ENCODE measurements at regions not wholly inside any gene's neighbourhood (a gene's known extent, or its start where the extent isn't known, plus 50 kb on each side); places are given as distances from the start of the nearest gene placed in this dataset.

DNA sequence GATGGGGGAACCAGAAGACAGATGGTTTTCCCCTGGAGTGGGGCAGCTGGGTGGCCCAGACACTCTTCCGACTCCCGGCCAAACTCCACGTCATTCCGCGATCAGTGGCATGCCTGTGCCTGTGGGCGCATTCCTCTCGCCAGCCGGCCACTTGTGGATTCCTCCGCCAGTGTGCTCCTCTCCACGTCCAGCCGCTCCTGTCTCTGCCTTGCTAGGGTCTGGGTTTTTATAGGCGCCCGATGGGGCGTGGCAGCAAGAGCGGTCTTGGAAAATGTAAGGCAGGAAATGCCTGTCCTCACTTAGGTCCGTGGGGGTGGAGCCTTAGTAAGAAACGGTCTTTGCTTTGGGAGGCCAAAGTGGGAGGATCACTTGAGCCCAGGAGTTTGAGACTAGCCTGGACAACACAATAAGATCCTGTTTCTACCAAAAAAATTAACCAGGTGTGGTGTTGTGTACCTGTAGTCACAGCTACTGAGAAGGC is 81.6 kb upstream of the SEPTIN5 start:
- Histone ChIP-seq H3K9me3 (ENCODE audit: low read depth) (no peaks in the 10 kb centered on the region), H3K4me2 (no peak overlapping the region), H3K4me1 (no peaks in the 10 kb centered on the region), H3K36me3 (no peaks in the 10 kb centered on the region), H3K27ac (no peak overlapping the region), H3K9ac (no peak overlapping the region), H4K20me1 (ENCODE audit: low read depth) (no peaks in the 10 kb centered on the region), H2AFZ (replicated peaks) (no peak overlapping the region), H3K79me2 (ENCODE audit: low read depth) (no peaks in the 10 kb centered on the region), H3K4me3 (no peak overlapping the region), H3K27me3 (peaks cover 7% of the 10 kb centered on the region), H3F3A (ENCODE audit: low read depth) (no peaks in the 10 kb centered on the region)
- TF ChIP-seq EZH2 (IDR thresholded peaks at IDR 0.05) (no peak), EZH2phosphoT487 (IDR thresholded peaks at IDR 0.05) (no peak)
- TF ChIP-seq, protein P1, sequence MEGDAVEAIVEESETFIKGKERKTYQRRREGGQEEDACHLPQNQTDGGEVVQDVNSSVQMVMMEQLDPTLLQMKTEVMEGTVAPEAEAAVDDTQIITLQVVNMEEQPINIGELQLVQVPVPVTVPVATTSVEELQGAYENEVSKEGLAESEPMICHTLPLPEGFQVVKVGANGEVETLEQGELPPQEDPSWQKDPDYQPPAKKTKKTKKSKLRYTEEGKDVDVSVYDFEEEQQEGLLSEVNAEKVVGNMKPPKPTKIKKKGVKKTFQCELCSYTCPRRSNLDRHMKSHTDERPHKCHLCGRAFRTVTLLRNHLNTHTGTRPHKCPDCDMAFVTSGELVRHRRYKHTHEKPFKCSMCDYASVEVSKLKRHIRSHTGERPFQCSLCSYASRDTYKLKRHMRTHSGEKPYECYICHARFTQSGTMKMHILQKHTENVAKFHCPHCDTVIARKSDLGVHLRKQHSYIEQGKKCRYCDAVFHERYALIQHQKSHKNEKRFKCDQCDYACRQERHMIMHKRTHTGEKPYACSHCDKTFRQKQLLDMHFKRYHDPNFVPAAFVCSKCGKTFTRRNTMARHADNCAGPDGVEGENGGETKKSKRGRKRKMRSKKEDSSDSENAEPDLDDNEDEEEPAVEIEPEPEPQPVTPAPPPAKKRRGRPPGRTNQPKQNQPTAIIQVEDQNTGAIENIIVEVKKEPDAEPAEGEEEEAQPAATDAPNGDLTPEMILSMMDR (IDR thresholded peaks at IDR 0.05): no peak
- peaks cover 12% of the 10 kb centered on the region for H3K4me1 Mint-ChIP-seq
- no peak for DNase-seq (ENCODE audit: low spot score)
- peaks cover 16% of the 10 kb centered on the region for H3K27me3 Mint-ChIP-seq (ENCODE audit: insufficient read depth, low read depth)
- H3K4me3 Mint-ChIP-seq: no peak overlapping the region
- H3K27ac Mint-ChIP-seq: no peak overlapping the region
- H3K9me3 Mint-ChIP-seq: no peaks in the 10 kb centered on the region
- no peaks in the 10 kb centered on the region for H3K36me3 Mint-ChIP-seq

DNA sequence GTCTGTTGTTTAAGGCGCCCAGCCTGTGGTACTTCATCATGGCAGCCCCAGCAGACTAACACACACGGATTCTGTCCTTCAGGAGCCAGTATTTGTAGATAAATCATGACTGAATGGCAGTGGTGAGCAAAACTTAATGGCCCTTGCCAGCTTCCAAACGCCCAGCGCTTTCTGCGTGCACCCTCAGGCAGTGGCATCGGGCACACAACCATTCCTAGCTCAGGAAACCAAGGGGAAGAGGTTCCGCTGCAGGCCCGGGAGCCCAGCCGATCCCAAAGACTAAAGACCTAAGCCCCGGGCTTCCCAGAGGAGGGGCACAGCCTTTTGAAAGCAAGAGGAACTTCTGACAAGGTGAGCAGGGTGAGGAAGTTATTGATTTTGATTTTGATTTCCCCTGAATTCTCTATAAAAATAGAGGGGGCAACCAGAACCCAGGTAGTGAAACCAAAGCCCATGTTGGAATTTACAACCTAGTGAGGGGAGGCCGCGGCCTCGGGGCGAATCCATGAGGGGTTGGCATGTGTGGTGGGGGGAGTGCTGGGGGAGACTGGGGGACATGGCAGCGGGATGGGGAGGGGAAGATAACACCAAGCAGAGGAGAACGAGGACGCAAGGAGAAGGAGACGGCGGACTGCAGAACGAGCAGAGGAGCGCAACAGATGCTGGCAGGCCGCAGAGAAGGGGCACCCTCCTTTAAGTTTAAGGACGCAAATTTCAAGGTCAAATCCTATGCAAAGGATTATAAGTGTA is 79.9 kb upstream of the SEPTIN5 start:
- Mint-ChIP-seq H3K27me3 (ENCODE audit: insufficient read depth, low read depth) (peaks cover 15% of the 10 kb centered on the region), H3K36me3 (no peaks in the 10 kb centered on the region), H3K9me3 (no peaks in the 10 kb centered on the region), H3K27ac (no peak overlapping the region), H3K4me1 (peaks cover 12% of the 10 kb centered on the region), H3K4me3 (no peak overlapping the region)
- no peaks in the 10 kb centered on the region for H3K4me1 ChIP-seq
- H4K20me1 ChIP-seq (ENCODE audit: low read depth): no peaks in the 10 kb centered on the region
- no peaks in the 10 kb centered on the region for H3K36me3 ChIP-seq
- H3K4me3 ChIP-seq: no peak overlapping the region
- no peak overlapping the region for H3K4me2 ChIP-seq
- H3K27ac ChIP-seq: no peak overlapping the region
- no peak for DNase-seq (ENCODE audit: low spot score)
- TF ChIP-seq EZH2phosphoT487 (IDR thresholded peaks at IDR 0.05): no peak
- no peak for TF ChIP-seq EZH2 (IDR thresholded peaks at IDR 0.05)
- TF ChIP-seq, protein P1 (IDR thresholded peaks at IDR 0.05): no peak
- H3K79me2 ChIP-seq (ENCODE audit: low read depth): no peaks in the 10 kb centered on the region
- H3K27me3 ChIP-seq: peaks cover 7% of the 10 kb centered on the region
- H3K9me3 ChIP-seq (ENCODE audit: low read depth): no peaks in the 10 kb centered on the region
- no peak overlapping the region for H2AFZ ChIP-seq (replicated peaks)
- H3K9ac ChIP-seq: no peak overlapping the region
- no peaks in the 10 kb centered on the region for H3F3A ChIP-seq (ENCODE audit: low read depth)

DNA sequence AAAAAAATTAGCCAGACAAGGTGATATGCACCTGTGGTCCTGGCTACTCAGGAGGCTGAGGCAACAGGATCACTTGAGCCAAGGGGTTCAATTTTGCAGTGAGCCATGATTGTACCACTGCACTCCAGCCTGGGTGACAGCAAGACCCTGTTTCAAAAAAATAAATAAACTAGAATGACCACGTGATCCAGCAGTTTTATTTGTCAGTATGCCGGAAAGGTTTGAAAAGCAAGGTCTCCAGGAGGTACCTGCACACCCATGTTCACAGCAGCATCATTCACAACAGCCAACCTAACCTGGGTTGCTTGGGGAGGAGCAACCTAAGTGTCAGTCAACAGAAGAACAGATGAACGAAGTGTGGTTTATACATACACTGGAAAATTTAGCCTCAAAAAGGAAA is 78.7 kb upstream of the SEPTIN5 start:
- Mint-ChIP-seq H3K4me1 (peaks cover 9% of the 10 kb centered on the region), H3K9me3 (no peaks in the 10 kb centered on the region), H3K27ac (no peak overlapping the region), H3K4me3 (no peak overlapping the region), H3K27me3 (ENCODE audit: insufficient read depth, low read depth) (peaks cover 15% of the 10 kb centered on the region), H3K36me3 (no peaks in the 10 kb centered on the region)
- H3K9ac ChIP-seq: no peak overlapping the region
- no peaks in the 10 kb centered on the region for H3K9me3 ChIP-seq (ENCODE audit: low read depth)
- H3K27ac ChIP-seq: no peak overlapping the region
- no peak overlapping the region for H3K4me2 ChIP-seq
- peaks cover 8% of the 10 kb centered on the region for H3K27me3 ChIP-seq
- no peak for DNase-seq (ENCODE audit: low spot score)
- H3K79me2 ChIP-seq (ENCODE audit: low read depth): no peaks in the 10 kb centered on the region
- no peak overlapping the region for H3K4me3 ChIP-seq
- TF ChIP-seq EZH2 (IDR thresholded peaks at IDR 0.05): no peak
- TF ChIP-seq, protein P1 (IDR thresholded peaks at IDR 0.05): no peak
- TF ChIP-seq EZH2phosphoT487 (IDR thresholded peaks at IDR 0.05): no peak
- no peaks in the 10 kb centered on the region for H3K4me1 ChIP-seq
- no peaks in the 10 kb centered on the region for H3K36me3 ChIP-seq
- no peaks in the 10 kb centered on the region for H4K20me1 ChIP-seq (ENCODE audit: low read depth)
- no peak overlapping the region for H2AFZ ChIP-seq (replicated peaks)
- H3F3A ChIP-seq (ENCODE audit: low read depth): no peaks in the 10 kb centered on the region
